Body of pancreas (tissue), 4 donors: ENCODE measurements at regions not wholly inside any gene's neighbourhood (a gene's known extent, or its start where the extent isn't known, plus 50 kb on each side); places are given as distances from the start of the nearest gene placed in this dataset. TPM values are rescaled to one million over a fixed set of nuclear protein-coding genes. Genes with fewer than 3 reads are reported as not detected.
"Not testable (repeated sequence)": the region's sequence is repeated elsewhere in the genome, so short reads cannot be mapped to it uniquely, and the experiment has no call there.

Experiments used
- ATAC-seq: fragments of 150-250 bp; one replicate; pipeline ENCODE4 v1.9.1; 2016
- DNase-seq, 4 donors: peaks; one replicate each; pipeline ENCODE4 v3.0.0-alpha.2; 2019
- H3K27ac ChIP-seq, 4 donors: fragments of 200-600 bp; sonication (generic); 1 replicate in 3 of 4; 2 replicates in 1 of 4; pipeline versions ENCODE4 v1.5.1 to v1.6.1; 2016 to 2019; ENCODE audit warnings: mild to moderate bottlenecking in 1 of 4, mixed read lengths in 1 of 4, moderate library complexity in 1 of 4
- H3K27me3 ChIP-seq, 2 donors: fragments of 200-600 bp; sonication (generic); one replicate each; pipeline ENCODE4 v1.6.0; 2016; ENCODE audit warnings: mild to moderate bottlenecking in 1 of 2
- H3K36me3 ChIP-seq, 2 donors: fragments of 200-600 bp; sonication (generic); replicated peaks in 1 of 2; 2 replicates each; pipeline ENCODE4 v1.5.1; 2016; ENCODE audit warnings: low read depth in 2 of 2; ENCODE audit not compliant: insufficient read depth in 1 of 2
- H3K4me1 ChIP-seq: fragments of 200-600 bp; sonication (generic); one replicate; pipeline ENCODE4 v1.6.0; 2016
- H3K4me3 ChIP-seq, 2 donors: fragments of 200-600 bp; sonication (generic); 1 replicate in 1 of 2; 2 replicates in 1 of 2; pipeline ENCODE4 v1.5.1; 2016 to 2019
- H3K9me3 ChIP-seq, 3 donors: fragments of 200-600 bp; sonication (generic); 1 replicate in 2 of 3; 2 replicates in 1 of 3; pipeline ENCODE4 v1.5.1; 2016
- CTCF ChIP-seq, 7 experiments: fragments of 450-650 bp in 4 of 7; fragments of 200-600 bp in 3 of 7; sonication (generic) in 3 of 7; IDR thresholded peaks; one replicate each; pipeline ENCODE4 v1.5.1; 2016 to 2019; ENCODE audit warnings: antibody characterized with exemption in 7 of 7
- WGBS, 2 donors: methylation state at CpG; one replicate each; pipeline ENCODE4 v1.1.5; 2017; 5-methylcytosine and 5-hydroxymethylcytosine counted together
- intact Hi-C: fragments of 100-400 bp; cut with DNase I; formaldehyde crosslinking; loops from one replicate; pipeline ENCODE4 v1.15.1; 2023
- small RNA-seq: library from RNA; depleted of rRNA; stranded (forward); fragments of <200 nt; gene quantifications from one replicate; pipeline ENCODE3, GENCODE V24; 2016

GRCh38 chr21:9070703-9071102, 1450.7 kb upstream of the TPTE start:
- H3K27me3 ChIP-seq, H3K4me3 ChIP-seq, H3K36me3 ChIP-seq, intact Hi-C loops, DNase-seq, H3K9me3 ChIP-seq, ATAC-seq, H3K4me1 ChIP-seq, H3K27ac ChIP-seq: not testable (repeated sequence)
- TF ChIP-seq CTCF (IDR thresholded peaks at IDR 0.05), result peak in 1 of 7 experiments; percentile 8
- WGBS, 2 donors, result 59% methylated on average over 9 of the region's 23 CpGs; no CpG with 5 or more reads in 1 of the 2 donors

- intact Hi-C loops, result not testable (repeated sequence)
Observed at GRCh38 chr21:9073010-9073409, 1448.4 kb upstream of the TPTE start.

GRCh38 chr21:9074772-9075171, 1446.6 kb upstream of the TPTE start:
- H3K4me3 ChIP-seq, DNase-seq, H3K9me3 ChIP-seq, H3K36me3 ChIP-seq, ATAC-seq, H3K27me3 ChIP-seq, intact Hi-C loops, H3K27ac ChIP-seq, H3K4me1 ChIP-seq: not testable (repeated sequence)
- 80% methylated on average over 13 of the region's 13 CpGs; no CpG with 5 or more reads in 1 of the 2 donors for WGBS, 2 donors

More at GRCh38 chr21:9073010-9073409, 1448.4 kb upstream of the TPTE start:
- H3K4me1 ChIP-seq, H3K36me3 ChIP-seq, H3K9me3 ChIP-seq, H3K27ac ChIP-seq, DNase-seq, H3K4me3 ChIP-seq, H3K27me3 ChIP-seq, ATAC-seq: not testable (repeated sequence)
- WGBS, 2 donors, result 60 to 74% methylated on average over 9 to 21 of the region's 22 CpGs

- H3K4me3 ChIP-seq, H3K36me3 ChIP-seq, H3K9me3 ChIP-seq, DNase-seq, ATAC-seq, H3K4me1 ChIP-seq, H3K27ac ChIP-seq, H3K27me3 ChIP-seq, intact Hi-C loops: not testable (repeated sequence)
- WGBS, 2 donors, result 57% methylated on average over 31 of the region's 37 CpGs; no CpG with 5 or more reads in 1 of the 2 donors
Observed at GRCh38 chr21:9083091-9083826, 1438.1 kb upstream of the TPTE start.

GRCh38 chr21:9086299-9086698, 1435.1 kb upstream of the TPTE start:
- H3K4me1 ChIP-seq, DNase-seq, intact Hi-C loops, H3K36me3 ChIP-seq, H3K27ac ChIP-seq, H3K27me3 ChIP-seq, H3K4me3 ChIP-seq, H3K9me3 ChIP-seq, ATAC-seq: not testable (repeated sequence)
- WGBS, 2 donors, result 73% methylated on average over 13 of the region's 13 CpGs; no CpG with 5 or more reads in 1 of the 2 donors

- H3K4me1 ChIP-seq, ATAC-seq, H3K27me3 ChIP-seq, H3K36me3 ChIP-seq, DNase-seq, H3K27ac ChIP-seq, H3K9me3 ChIP-seq, H3K4me3 ChIP-seq, intact Hi-C loops: not testable (repeated sequence)
- WGBS, 2 donors, result 73 to 85% methylated on average over 20 to 30 of the region's 30 CpGs
Observed at GRCh38 chr21:9087816-9088215, 1433.6 kb upstream of the TPTE start.

GRCh38 chr21:9129741-9130140, 1391.6 kb upstream of the TPTE start:
- H3K9me3 ChIP-seq, H3K36me3 ChIP-seq, H3K4me1 ChIP-seq, intact Hi-C loops, H3K27ac ChIP-seq, H3K4me3 ChIP-seq, ATAC-seq, H3K27me3 ChIP-seq: not testable (repeated sequence)
- WGBS, 2 donors, result 74% methylated on average over 10 of the region's 17 CpGs; no CpG with 5 or more reads in 1 of the 2 donors
- peak in 1 of 4 donors; percentile 7 for DNase-seq

GRCh38 chr21:9130817-9131216, 1390.6 kb upstream of the TPTE start:
- ATAC-seq, DNase-seq, H3K4me1 ChIP-seq, H3K4me3 ChIP-seq, H3K27ac ChIP-seq, intact Hi-C loops, H3K27me3 ChIP-seq, H3K36me3 ChIP-seq, H3K9me3 ChIP-seq: not testable (repeated sequence)
- WGBS, 2 donors, result 51 to 58% methylated on average over 2 to 6 of the region's 6 CpGs

Small RNA genes lying in the stretch of these regions (small RNA-seq; reads per million reads assigned to genes)
- not detected for gene CR392039.1
